Keratinocyte (primary cell): ENCODE measurements at regions not wholly inside any gene's neighbourhood (a gene's known extent, or its start where the extent isn't known, plus 50 kb on each side); places are given as distances from the start of the nearest gene placed in this dataset.

ENCODE experiments used
- CTCF ChIP-seq, 3 experiments: IDR thresholded peaks in 1 of 3; conservative IDR thresholded peaks in 1 of 3; optimal IDR thresholded peaks in 1 of 3; 2 replicates in 2 of 3; 3 replicates in 1 of 3; pipeline versions ENCODE3 to v1.5.1; 2011; ENCODE audit warnings: low read length in 3 of 3, mild to moderate bottlenecking in 3 of 3, moderate library complexity in 2 of 3, control low read depth in 1 of 3, inconsistent platforms in 1 of 3; ENCODE audit not compliant: insufficient read depth in 2 of 3; ENCODE audit errors: extremely low read depth in 1 of 3
- EZH2 ChIP-seq: IDR thresholded peaks from one replicate; pipeline ENCODE4 v1.6.1; 2012; ENCODE audit warnings: inconsistent platforms, mild to moderate bottlenecking, low read length, moderate library complexity

DNA sequence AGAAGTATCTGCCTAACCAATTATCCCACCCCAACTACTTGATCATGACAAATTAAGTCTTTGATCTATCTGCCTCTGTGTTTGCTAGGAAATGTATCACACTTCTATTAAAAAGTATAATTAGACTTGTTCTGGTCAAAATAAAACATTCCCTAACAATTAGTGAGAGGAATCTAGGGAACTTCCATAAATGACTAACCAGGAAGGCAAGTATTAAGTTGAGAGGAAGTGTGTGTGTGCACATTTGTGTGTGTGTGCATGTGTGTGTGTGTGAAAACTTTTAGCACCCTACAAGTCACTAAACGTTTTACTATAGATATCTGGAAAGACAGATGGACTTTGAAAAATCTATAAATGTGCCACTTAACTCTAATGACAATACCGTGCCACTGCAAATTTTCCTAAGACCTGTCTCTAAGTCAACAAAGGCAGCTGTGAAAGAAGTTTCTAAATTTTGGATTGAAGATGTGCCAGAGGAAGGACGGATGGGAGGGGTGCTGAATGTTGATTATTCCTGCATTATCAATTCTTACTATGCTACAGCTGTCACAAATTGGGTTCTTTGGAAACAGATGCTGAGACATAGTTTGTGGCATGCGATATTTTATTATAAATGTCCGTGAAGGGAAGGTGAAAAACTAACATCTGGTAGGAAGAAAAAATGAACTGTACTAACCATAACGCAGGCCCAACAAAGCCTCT, 567.1 kb downstream of the PTPRC start:
- TF ChIP-seq CTCF (optimal IDR thresholded peaks at IDR 0.05 in 1 of 3, IDR thresholded peaks at IDR 0.05 in 1 of 3, conservative IDR thresholded peaks at IDR 0.05 in 1 of 3; ENCODE audit: extremely low read depth in 1 of 3, insufficient read depth in 2 of 3, low read length in 3 of 3) = no peak
- no peak for TF ChIP-seq EZH2
